GM10266 (cell line): ENCODE measurements at regions not wholly inside any gene's neighbourhood (a gene's known extent, or its start where the extent isn't known, plus 50 kb on each side); places are given as distances from the start of the nearest gene placed in this dataset.

Source experiments
- DNase-seq: peaks from one replicate; pipeline ENCODE4 v3.0.0; 2012; ENCODE audit errors: extremely low spot score
- CTCF ChIP-seq: IDR thresholded peaks from 2 replicates; pipeline ENCODE4 v1.5.1; 2012; ENCODE audit warnings: mild to moderate bottlenecking, low read depth; ENCODE audit not compliant: control insufficient read depth, insufficient read depth; ENCODE audit errors: missing control alignments

DNA sequence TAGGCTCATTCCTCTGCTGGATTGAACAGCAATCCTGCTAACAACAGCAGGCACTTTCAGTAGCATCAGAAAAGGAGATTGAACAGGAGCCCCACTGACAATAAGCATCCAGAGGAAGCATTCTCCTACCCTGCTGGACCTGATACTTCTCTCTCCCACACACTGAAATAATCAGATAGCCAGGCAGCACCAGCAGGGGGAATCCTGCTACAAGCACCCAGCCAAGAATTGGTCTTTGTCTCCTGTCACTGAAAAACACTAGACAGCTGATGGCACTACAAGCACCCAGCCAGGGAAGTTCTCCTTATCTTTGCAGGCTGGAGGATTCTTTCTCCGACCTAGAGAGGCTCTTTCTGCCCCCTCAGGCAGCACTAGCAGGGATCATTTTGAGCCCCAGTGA, 444.3 kb upstream of the GRIA3 start:
- no peak for DNase-seq
- TF ChIP-seq CTCF = peak; percentile 10

- no peak for TF ChIP-seq CTCF
- DNase-seq = no peak
Measured at GRCh38 chrX:122770581-122770980, 413.5 kb upstream of the GRIA3 start.

- no peak for DNase-seq
- TF ChIP-seq CTCF = no peak
Measured at GRCh38 chrX:122771933-122772332, 412.1 kb upstream of the GRIA3 start.

DNA sequence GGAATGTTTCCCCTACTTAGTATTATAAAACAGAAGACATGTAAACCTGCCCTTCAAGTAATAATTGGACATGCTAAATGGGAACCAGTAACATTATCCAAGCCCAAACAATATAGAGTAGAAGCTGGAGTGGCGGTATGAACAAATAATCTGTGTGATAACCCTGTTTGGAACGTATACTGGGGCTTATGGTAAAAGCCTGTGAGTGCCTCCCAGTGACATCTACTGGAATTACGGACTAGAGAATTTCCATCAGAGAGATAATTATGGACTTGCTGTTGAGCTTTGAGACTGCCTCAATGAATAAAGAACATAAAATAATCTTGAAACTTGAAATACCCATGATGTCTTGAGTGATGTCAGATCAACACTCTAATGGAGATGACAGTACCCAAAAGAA, 406.3 kb upstream of the GRIA3 start:
- TF ChIP-seq CTCF = no peak
- no peak for DNase-seq

DNA sequence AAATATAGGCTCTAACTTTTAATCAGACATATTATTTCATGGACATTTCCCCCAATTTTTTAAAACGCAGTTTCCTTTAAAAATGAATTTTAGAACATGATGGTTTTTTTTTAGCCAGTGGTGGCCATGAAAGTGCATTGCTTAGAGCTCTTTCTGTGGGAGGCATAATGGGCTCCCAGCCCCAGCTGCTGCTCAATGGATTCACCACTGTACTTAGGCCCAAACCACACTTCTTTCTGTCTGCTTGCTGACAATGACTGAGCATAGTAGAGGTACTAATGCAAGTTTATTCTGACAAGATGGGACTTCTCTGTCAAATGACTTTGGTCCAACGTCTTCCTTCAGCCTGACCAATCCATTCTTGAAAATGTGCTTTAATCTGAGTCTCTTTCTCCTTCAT, 400.2 kb upstream of the GRIA3 start:
- no peak for DNase-seq
- TF ChIP-seq CTCF = no peak

GRCh38 chrX:122787231-122787630, 396.8 kb upstream of the GRIA3 start:
- no peak for DNase-seq
- no peak for TF ChIP-seq CTCF

DNA sequence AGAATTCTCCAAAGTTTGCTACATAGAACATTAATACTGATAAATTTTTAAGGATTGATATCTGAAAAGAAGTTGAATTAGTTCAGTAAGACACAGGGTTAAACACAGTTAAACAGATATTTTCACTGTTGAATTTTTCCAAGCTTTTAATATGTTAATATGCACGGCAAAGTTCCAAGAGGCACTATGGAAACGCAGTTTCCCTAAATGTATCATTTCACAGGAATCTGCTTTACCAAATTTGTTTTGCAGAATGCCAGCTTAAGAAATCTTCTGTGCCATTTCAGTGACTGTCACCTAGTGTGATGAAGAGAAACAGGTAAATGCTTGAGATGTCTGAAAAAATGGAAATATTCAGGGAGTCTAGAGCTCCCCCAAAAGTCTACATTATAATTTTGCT, 395.9 kb upstream of the GRIA3 start:
- TF ChIP-seq CTCF = no peak
- DNase-seq = no peak
